SK-N-SH (cell line): ENCODE measurements at regions not wholly inside any gene's neighbourhood (a gene's known extent, or its start where the extent isn't known, plus 50 kb on each side); places are given as distances from the start of the nearest gene placed in this dataset.

Experiments used
- EP300 ChIP-seq, 2 experiments: IDR thresholded peaks; 2 replicates each; pipeline versions ENCODE4 v1.4.0 to v1.6.1; 2012; ENCODE audit warnings: borderline replicate concordance in 1 of 2, low read depth in 1 of 2, low read length in 1 of 2
- NFIC ChIP-seq: IDR thresholded peaks from 2 replicates; pipeline ENCODE4 v1.4.0; 2012; ENCODE audit warnings: borderline replicate concordance
- POLR2AphosphoS5 ChIP-seq: IDR thresholded peaks from 2 replicates; pipeline ENCODE4 v1.6.1; 2012; ENCODE audit warnings: low read depth, low read length
- RAD21 ChIP-seq: IDR thresholded peaks from 2 replicates; pipeline ENCODE4 v1.6.1; 2012; ENCODE audit warnings: mild to moderate bottlenecking, low read length
- YY1 ChIP-seq: IDR thresholded peaks from 2 replicates; pipeline ENCODE4 v1.4.0; 2012; ENCODE audit warnings: low read depth, mild to moderate bottlenecking
- TF ChIP-seq, protein P1 (sequence below): fragments of 200-600 bp; sonication (generic); IDR thresholded peaks from 2 replicates; pipeline ENCODE4 v1.6.1; 2017; ENCODE audit warnings: antibody characterized with exemption, mild to moderate bottlenecking, moderate library complexity

GRCh38 chr7:142607351-142607750, 141.9 kb upstream of the PRSS1 start:
- TF ChIP-seq, protein P1, sequence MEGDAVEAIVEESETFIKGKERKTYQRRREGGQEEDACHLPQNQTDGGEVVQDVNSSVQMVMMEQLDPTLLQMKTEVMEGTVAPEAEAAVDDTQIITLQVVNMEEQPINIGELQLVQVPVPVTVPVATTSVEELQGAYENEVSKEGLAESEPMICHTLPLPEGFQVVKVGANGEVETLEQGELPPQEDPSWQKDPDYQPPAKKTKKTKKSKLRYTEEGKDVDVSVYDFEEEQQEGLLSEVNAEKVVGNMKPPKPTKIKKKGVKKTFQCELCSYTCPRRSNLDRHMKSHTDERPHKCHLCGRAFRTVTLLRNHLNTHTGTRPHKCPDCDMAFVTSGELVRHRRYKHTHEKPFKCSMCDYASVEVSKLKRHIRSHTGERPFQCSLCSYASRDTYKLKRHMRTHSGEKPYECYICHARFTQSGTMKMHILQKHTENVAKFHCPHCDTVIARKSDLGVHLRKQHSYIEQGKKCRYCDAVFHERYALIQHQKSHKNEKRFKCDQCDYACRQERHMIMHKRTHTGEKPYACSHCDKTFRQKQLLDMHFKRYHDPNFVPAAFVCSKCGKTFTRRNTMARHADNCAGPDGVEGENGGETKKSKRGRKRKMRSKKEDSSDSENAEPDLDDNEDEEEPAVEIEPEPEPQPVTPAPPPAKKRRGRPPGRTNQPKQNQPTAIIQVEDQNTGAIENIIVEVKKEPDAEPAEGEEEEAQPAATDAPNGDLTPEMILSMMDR, result no peak
- no peak for TF ChIP-seq POLR2AphosphoS5
- no peak for TF ChIP-seq RAD21
- TF ChIP-seq EP300 (IDR thresholded peaks at IDR 0.05; ENCODE audit: borderline replicate concordance in 1 of 2, low read depth in 1 of 2, low read length in 1 of 2), result no peak
- TF ChIP-seq NFIC, result no peak
- TF ChIP-seq YY1, result no peak
